Esophagus muscularis mucosa (tissue), 4 donors: ENCODE measurements at regions not wholly inside any gene's neighbourhood (a gene's known extent, or its start where the extent isn't known, plus 50 kb on each side); places are given as distances from the start of the nearest gene placed in this dataset.

Experiments
- CTCF ChIP-seq, 3 experiments: fragments of 200-600 bp in 2 of 3; fragments of 450-650 bp in 1 of 3; sonication (generic) in 2 of 3; IDR thresholded peaks; one replicate each; pipeline ENCODE4 v1.5.1; 2017 to 2019; ENCODE audit warnings: antibody characterized with exemption in 3 of 3, mild to moderate bottlenecking in 2 of 3, moderate library complexity in 1 of 3
- EP300 ChIP-seq: sonication (generic); formaldehyde crosslinking; IDR thresholded peaks from one replicate; pipeline ENCODE4 v1.6.1; 2017; ENCODE audit warnings: antibody characterized with exemption
- POLR2A ChIP-seq: fragments of 450-650 bp; IDR thresholded peaks from one replicate; pipeline ENCODE4 v1.6.1; 2017; ENCODE audit warnings: antibody characterized with exemption, moderate library complexity, mild to moderate bottlenecking, low read depth
- POLR2AphosphoS5 ChIP-seq, 2 donors: sonication (generic); formaldehyde crosslinking; IDR thresholded peaks; one replicate each; pipeline ENCODE4 v1.6.1; 2017; ENCODE audit warnings: antibody characterized with exemption in 2 of 2

GRCh38 chr9:82467436-82467835 lies 478.9 kb downstream of the SPATA31D1 start:
- no peak for TF ChIP-seq EP300
- TF ChIP-seq CTCF (IDR thresholded peaks at IDR 0.05) = no peak
- no peak for TF ChIP-seq POLR2AphosphoS5 (IDR thresholded peaks at IDR 0.05)
- TF ChIP-seq POLR2A = no peak
